B cell (primary cell): ENCODE measurements at regions not wholly inside any gene's neighbourhood (a gene's known extent, or its start where the extent isn't known, plus 50 kb on each side); places are given as distances from the start of the nearest gene placed in this dataset.

Experiments
- CTCF ChIP-seq: fragments of 200-600 bp; IDR thresholded peaks from one replicate; pipeline ENCODE4 v1.8.0; 2022; ENCODE audit warnings: antibody characterized with exemption, mild to moderate bottlenecking
- EZH2 ChIP-seq: IDR thresholded peaks from 2 replicates; pipeline ENCODE4 v1.6.1; 2012; ENCODE audit warnings: borderline replicate concordance, low read depth, mild to moderate bottlenecking, moderate library complexity, low read length; ENCODE audit not compliant: insufficient read depth, poor library complexity, severe bottlenecking

- TF ChIP-seq CTCF (no peak), EZH2 (no peak)
Measured at GRCh38 chr16:5944971-5945370, 847.4 kb upstream of the EEF2KMT start.
